NCI-H82 (cell line): ENCODE measurements at regions not wholly inside any gene's neighbourhood (a gene's known extent, or its start where the extent isn't known, plus 50 kb on each side); places are given as distances from the start of the nearest gene placed in this dataset.

Source experiments
- DNase-seq: peaks from one replicate; lab custom pipeline; 2025; lab: John Stamatoyannopoulos, UW

- DNase-seq: no peak
These were observed 54.2 kb upstream of the OPRM1 start for GRCh38 chr6:153984811-153985210.

GRCh38 chr6:153980171-153980570 is 58.9 kb upstream of the OPRM1 start:
- DNase-seq: no peak

- DNase-seq: peak; percentile 11
These were observed 60.0 kb upstream of the OPRM1 start for GRCh38 chr6:153978911-153979548.

- no peak for DNase-seq
These were observed 61.9 kb upstream of the OPRM1 start for GRCh38 chr6:153976921-153977693.

GRCh38 chr6:153966001-153966400 is 73.0 kb upstream of the OPRM1 start:
- DNase-seq: no peak

- no peak for DNase-seq
These were observed 75.7 kb upstream of the OPRM1 start for GRCh38 chr6:153963352-153963751.

- no peak for DNase-seq
These were observed 76.5 kb upstream of the OPRM1 start for GRCh38 chr6:153962555-153962954.

- DNase-seq: no peak
These were observed 78.3 kb upstream of the OPRM1 start for GRCh38 chr6:153960741-153961140.

- DNase-seq: no peak
These were observed 78.8 kb upstream of the OPRM1 start for GRCh38 chr6:153960281-153960680.

- DNase-seq: no peak
These were observed 79.8 kb upstream of the OPRM1 start for GRCh38 chr6:153959276-153959675.

GRCh38 chr6:153958860-153959259 is 80.2 kb upstream of the OPRM1 start:
- no peak for DNase-seq

- DNase-seq: no peak
These were observed 81.6 kb upstream of the OPRM1 start for GRCh38 chr6:153957394-153957793.

- DNase-seq: no peak
These were observed 82.2 kb upstream of the OPRM1 start for GRCh38 chr6:153956808-153957207.

- no peak for DNase-seq
These were observed 89.4 kb upstream of the OPRM1 start for GRCh38 chr6:153949616-153950015.

GRCh38 chr6:153947808-153948447 is 91.1 kb upstream of the OPRM1 start:
- DNase-seq: peak; percentile 46

- no peak for DNase-seq
These were observed 94.8 kb upstream of the OPRM1 start for GRCh38 chr6:153944201-153944600.

- no peak for DNase-seq
These were observed 96.7 kb upstream of the OPRM1 start for GRCh38 chr6:153942361-153942760.

GRCh38 chr6:153941768-153942167 is 97.3 kb upstream of the OPRM1 start:
- DNase-seq: peak; percentile 20

- DNase-seq: no peak
These were observed 100.2 kb upstream of the OPRM1 start for GRCh38 chr6:153938876-153939275.

GRCh38 chr6:153931431-153931830 is 107.6 kb upstream of the OPRM1 start:
- no peak for DNase-seq

GRCh38 chr6:153927867-153928266 is 111.2 kb upstream of the OPRM1 start:
- no peak for DNase-seq

- DNase-seq: no peak
These were observed 140.5 kb upstream of the OPRM1 start for GRCh38 chr6:153898360-153899059.

GRCh38 chr6:153882411-153882810 is 156.6 kb upstream of the OPRM1 start:
- no peak for DNase-seq
